NCI-H2081 (cell line): ENCODE measurements at regions not wholly inside any gene's neighbourhood (a gene's known extent, or its start where the extent isn't known, plus 50 kb on each side); places are given as distances from the start of the nearest gene placed in this dataset.
"Not testable (repeated sequence)": the region's sequence is repeated elsewhere in the genome, so short reads cannot be mapped to it uniquely, and the experiment has no call there.

ENCODE experiments used
- DNase-seq, 2 experiments: peaks; one replicate each; lab custom pipeline; 2025; lab: John Stamatoyannopoulos, UW

DNA sequence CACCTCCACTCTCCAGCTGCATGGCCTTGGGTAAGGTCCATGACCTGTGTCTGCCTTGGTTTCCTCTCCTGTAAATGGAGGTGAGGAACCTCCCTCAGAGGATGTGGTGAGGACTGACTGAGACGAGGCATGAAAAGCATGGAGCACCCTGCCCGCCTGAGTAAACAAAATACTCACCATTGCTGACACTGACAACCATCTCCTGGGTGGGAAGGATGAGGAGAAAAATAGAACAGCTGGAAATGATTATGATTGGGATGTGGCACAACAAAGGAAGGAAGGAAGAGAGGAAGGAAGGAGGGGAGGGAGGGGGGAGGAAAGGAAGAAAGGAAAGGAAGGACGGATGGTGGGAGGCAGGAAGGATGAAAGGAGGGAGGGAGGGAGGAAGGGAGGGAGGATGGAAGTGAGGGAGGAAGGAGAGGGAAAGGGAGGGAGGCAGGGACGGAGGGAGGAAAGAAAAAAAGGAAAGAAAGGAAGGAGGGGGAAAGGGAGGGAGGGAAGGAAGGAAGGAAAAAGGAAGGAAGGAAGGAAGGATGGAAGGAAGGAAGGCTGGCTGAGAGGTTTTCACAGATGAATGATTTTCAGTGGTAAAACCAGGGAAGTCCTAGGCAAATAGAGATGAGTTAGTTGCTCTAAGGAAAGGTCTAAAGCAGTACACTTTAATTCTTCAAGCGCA lies 276.5 kb upstream of the XYLT1 start:
- DNase-seq = no peak

GRCh38 chr16:17744921-17745572 lies 274.3 kb upstream of the XYLT1 start:
- no peak for DNase-seq

- DNase-seq = no peak
Measured at GRCh38 chr16:17743578-17743977, 272.8 kb upstream of the XYLT1 start.

GRCh38 chr16:17743158-17743557 lies 272.4 kb upstream of the XYLT1 start:
- DNase-seq = no peak

DNA sequence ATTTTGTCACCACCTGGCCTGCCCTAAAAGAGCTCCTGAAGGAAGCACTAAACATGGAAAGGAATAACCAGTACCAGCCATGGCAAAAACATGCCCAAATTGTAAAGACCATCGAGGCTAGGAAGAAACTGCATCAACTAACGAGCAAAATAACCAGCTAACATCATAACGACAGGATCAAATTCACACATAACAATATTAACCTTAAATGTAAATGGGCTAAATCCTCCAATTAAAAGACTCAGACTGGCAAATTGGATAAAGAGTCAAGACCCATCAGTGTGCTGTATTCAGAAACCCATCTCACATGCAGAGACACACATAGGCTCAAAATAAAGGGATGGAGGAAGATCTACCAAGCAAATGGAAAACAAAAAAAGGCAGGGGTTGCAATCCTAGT lies 264.3 kb upstream of the XYLT1 start:
- DNase-seq = not testable (repeated sequence)

DNA sequence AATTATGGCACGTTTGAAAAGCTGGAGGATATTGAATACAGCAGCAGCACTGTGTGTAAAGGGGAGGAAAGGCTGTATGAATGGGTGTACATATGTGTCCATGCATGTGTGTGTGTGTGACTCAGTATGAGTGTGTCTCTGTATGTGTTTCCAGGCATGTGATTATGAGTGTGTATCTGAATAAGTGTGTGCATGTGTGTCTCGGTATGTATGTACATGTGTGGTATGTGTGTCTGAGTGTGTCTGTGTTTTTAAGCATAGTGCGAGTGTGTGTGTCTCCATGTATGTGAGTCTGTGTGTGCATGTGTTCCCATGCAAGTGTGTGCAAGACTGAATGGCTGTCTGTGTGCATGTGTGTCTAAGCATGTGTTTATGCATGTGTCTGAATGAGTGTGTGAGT lies 259.1 kb upstream of the XYLT1 start:
- DNase-seq = no peak

GRCh38 chr16:17728196-17728595 lies 257.4 kb upstream of the XYLT1 start:
- DNase-seq = no peak

- DNase-seq = no peak
Measured at GRCh38 chr16:17724242-17724898, 253.6 kb upstream of the XYLT1 start.

GRCh38 chr16:17723531-17724134 lies 252.9 kb upstream of the XYLT1 start:
- DNase-seq = no peak

GRCh38 chr16:17718495-17718894 lies 247.7 kb upstream of the XYLT1 start:
- DNase-seq = no peak

- DNase-seq = no peak
Measured at GRCh38 chr16:17705847-17706246, 235.1 kb upstream of the XYLT1 start.

- DNase-seq = no peak
Measured at GRCh38 chr16:17696616-17697015, 225.9 kb upstream of the XYLT1 start.

DNA sequence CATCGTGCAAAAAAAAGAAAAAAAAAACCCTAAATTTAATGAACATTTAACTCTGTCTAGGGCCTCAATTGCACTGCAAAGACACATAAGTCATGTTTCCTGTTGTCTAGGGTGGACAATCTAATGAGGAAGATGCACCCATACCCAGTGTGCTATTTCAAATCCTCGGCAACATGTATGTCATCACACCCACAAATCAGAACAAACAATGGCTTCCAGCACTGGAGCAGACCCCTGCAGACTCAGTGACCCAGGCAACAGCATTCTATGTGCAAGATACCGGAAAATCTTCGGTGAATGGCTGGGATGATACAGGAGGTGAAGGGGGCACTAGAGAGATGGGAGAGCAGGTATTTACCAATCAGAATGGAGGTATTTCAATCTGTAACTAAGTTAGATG lies 221.7 kb upstream of the XYLT1 start:
- no peak for DNase-seq

- DNase-seq = no peak
Measured at GRCh38 chr16:17691899-17692176, 221.1 kb upstream of the XYLT1 start.

DNA sequence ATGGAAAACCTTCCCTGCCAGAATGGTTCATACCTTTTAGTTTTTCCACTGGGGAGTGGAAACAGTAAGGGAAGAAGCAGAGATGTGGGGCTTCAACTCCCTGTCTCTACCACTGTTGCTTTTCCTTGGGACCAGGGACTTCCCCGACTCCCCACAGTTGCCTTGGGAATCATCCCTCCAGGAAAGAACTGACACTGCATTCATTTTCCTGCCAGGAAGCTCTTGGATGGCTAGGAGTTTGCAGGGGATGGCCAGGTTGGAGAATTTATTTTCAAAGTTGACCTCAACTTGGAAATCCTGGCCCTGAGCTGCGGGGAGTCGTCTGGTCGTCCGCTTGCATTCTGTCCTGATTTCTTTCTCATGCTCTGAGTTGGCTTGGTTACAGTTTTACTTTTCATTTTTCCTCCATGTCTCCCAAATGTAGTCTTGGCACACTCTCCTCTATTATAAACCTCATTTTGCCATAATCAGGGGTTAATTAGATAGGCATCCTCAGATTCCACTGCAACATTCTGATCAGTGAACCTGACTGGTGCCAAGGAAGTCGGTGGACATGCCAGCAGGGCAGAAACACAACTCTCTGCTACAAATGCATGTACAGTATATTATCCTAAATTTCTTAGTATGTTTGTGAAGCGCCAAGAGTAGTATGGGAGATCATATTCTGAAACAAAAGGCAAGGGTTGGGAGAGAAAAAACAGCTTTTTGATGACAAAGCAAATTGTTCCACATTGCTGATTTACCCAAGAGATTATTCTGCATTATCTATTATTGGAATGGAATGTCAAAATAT lies 220.5 kb upstream of the XYLT1 start:
- no peak for DNase-seq

DNA sequence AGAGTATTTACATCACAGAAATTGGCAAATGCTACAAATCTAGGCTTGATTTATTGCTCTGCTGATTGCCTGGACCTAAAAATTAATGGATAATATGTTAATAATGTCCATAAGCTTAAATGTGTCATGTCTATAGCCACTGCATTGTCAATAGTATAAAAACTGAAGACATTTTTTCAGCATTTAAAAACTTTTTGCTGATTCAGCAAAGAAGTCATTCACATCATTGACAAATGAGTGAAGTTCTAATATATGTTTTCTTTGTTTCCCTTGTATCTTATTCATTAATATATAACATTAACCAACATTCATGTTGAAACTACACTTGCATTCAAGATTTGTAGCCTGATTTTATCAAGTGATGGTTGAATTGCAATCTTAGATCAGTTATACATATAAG lies 214.7 kb upstream of the XYLT1 start:
- DNase-seq = no peak

DNA sequence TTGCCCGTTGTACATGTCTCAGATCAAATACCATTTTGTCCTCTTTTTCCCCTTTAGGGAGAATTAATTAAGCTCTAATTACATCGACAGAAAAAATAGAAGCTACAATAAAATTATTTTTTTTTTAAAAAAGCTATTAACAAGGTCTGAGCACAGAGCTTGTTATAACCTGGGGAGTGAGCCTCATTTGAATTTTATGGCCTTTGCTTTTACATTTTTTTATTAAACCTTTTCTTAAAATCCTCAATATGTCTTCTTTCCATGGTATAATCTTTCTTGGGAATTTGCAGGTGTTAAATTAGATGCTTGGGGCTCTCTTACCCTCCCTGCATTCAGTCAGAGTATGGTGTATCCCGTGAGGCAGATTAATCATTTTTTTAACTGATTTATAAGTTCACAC lies 212.5 kb upstream of the XYLT1 start:
- no peak for DNase-seq

GRCh38 chr16:17676171-17676570 lies 205.4 kb upstream of the XYLT1 start:
- no peak for DNase-seq

DNA sequence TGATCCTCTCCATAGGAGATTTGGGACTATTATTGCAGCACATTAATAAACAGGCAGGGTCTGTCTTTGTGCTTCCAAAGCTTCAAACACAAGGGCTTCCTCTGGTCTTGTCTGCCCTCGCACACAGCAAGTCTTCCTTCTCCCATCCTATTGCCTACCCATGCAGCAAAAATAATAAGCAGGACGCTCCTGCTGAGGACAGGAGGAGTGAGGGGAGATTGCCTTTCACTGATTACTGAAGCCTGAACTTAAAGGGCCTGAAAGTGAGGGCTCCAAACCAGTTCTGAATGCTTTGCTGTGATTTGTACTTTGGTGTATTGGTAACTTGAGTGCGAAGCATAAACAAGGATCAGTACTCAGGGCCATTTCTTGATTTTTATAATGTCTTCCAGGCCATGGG lies 197.6 kb upstream of the XYLT1 start:
- DNase-seq = no peak

GRCh38 chr16:17666293-17666692 lies 195.5 kb upstream of the XYLT1 start:
- no peak for DNase-seq

DNA sequence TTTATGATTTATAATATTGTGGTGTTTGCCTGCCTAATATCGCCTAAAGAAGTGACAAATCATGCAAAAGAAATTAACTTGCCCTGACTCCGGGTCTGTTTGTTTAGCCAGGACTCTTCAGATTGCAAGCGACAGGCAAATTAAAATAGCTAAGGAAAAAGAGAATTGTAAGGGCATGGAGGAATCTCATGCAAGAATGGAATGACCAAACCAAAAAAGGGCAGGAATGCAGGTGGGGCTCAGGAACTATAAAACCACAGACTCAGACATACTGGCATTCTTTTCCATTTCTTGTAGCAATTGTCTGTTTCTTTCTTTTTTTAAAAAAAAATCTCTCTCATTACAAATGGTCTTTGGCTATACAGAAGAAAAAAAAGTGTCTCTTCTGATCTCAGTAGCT lies 188.1 kb upstream of the XYLT1 start:
- no peak for DNase-seq

DNA sequence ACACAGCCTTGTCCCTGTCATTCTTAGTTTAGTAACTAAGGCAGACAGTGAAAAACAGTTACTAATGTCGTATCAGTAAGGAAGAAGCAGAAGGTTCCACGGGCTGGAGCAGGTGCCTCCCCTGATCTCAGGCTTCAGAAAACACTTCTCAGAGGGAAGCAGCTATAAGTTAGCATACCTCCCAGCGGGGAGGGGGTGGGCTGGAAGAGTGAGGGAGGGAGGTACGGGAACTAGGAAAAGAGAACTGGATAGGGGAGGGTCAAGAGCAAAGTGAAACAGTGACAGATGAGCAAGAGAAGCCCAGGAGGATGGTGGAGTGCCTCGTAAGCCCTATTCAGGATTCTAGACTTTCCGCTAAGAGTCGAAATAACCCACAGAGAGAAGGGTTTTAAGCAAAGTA lies 186.3 kb upstream of the XYLT1 start:
- no peak for DNase-seq

- no peak for DNase-seq
Measured at GRCh38 chr16:17654571-17654970, 183.8 kb upstream of the XYLT1 start.
